ENCODE measurements at regions not wholly inside any gene's neighbourhood (a gene's known extent, or its start where the extent isn't known, plus 50 kb on each side); places are given as distances from the start of the nearest gene placed in this dataset.
A peak's percentile ranks its signal among the peaks of the same experiment; 100 is the strongest.

- DNase-seq (ENCODE audit: low read depth in 3 of 3), result no peak
Observed at GRCh38 chr6:163991321-163991720, 576.8 kb downstream of the QKI start.

- DNase-seq (ENCODE audit: low read depth in 3 of 3), result no peak
Observed at GRCh38 chr6:163986313-163986712, 571.8 kb downstream of the QKI start.

- DNase-seq (ENCODE audit: low read depth in 3 of 3), result no peak
Observed at GRCh38 chr6:163985710-163986109, 571.2 kb downstream of the QKI start.

GRCh38 chr6:163985040-163985439 is 570.5 kb downstream of the QKI start:
- DNase-seq (ENCODE audit: low read depth in 3 of 3), result no peak

- no peak for DNase-seq (ENCODE audit: low read depth in 3 of 3)
Observed at GRCh38 chr6:163984124-163984936, 569.8 kb downstream of the QKI start.

GRCh38 chr6:163983679-163984078 is 569.2 kb downstream of the QKI start:
- DNase-seq (ENCODE audit: low read depth in 3 of 3), result no peak

GRCh38 chr6:163974322-163974721 is 559.8 kb downstream of the QKI start:
- DNase-seq (ENCODE audit: low read depth in 3 of 3), result no peak

- no peak for DNase-seq (ENCODE audit: low read depth in 3 of 3)
Observed at GRCh38 chr6:163971841-163972838, 557.6 kb downstream of the QKI start.

GRCh38 chr6:163970846-163971564 is 556.5 kb downstream of the QKI start:
- no peak for DNase-seq (ENCODE audit: low read depth in 3 of 3)

GRCh38 chr6:163965426-163966348 is 551.2 kb downstream of the QKI start:
- no peak for DNase-seq (ENCODE audit: low read depth in 3 of 3)

GRCh38 chr6:163964789-163965188 is 550.3 kb downstream of the QKI start:
- DNase-seq (ENCODE audit: low read depth in 3 of 3), result no peak

- DNase-seq (ENCODE audit: low read depth in 3 of 3), result no peak
Observed at GRCh38 chr6:163963205-163964120, 548.9 kb downstream of the QKI start.

GRCh38 chr6:163962627-163963117 is 548.2 kb downstream of the QKI start:
- DNase-seq (ENCODE audit: low read depth in 3 of 3), result no peak

- DNase-seq (ENCODE audit: low read depth in 3 of 3), result no peak
Observed at GRCh38 chr6:163960128-163960527, 545.6 kb downstream of the QKI start.

- no peak for DNase-seq (ENCODE audit: low read depth in 3 of 3)
Observed at GRCh38 chr6:163958646-163959045, 544.1 kb downstream of the QKI start.

- peak; percentile 9 to 21 (median 19) for DNase-seq (ENCODE audit: low read depth in 3 of 3)
Observed at GRCh38 chr6:163956571-163957407, 542.3 kb downstream of the QKI start.

GRCh38 chr6:163955756-163956155 is 541.2 kb downstream of the QKI start:
- no peak for DNase-seq (ENCODE audit: low read depth in 3 of 3)

- DNase-seq (ENCODE audit: low read depth in 3 of 3), result no peak
Observed at GRCh38 chr6:163955096-163955495, 540.6 kb downstream of the QKI start.
